HT-29 (cell line): ENCODE measurements at regions not wholly inside any gene's neighbourhood (a gene's known extent, or its start where the extent isn't known, plus 50 kb on each side); places are given as distances from the start of the nearest gene placed in this dataset.

Source experiments
- DNase-seq: peaks from one replicate; pipeline ENCODE4 v3.0.0-alpha.2; 2015; ENCODE audit warnings: low spot score

DNA sequence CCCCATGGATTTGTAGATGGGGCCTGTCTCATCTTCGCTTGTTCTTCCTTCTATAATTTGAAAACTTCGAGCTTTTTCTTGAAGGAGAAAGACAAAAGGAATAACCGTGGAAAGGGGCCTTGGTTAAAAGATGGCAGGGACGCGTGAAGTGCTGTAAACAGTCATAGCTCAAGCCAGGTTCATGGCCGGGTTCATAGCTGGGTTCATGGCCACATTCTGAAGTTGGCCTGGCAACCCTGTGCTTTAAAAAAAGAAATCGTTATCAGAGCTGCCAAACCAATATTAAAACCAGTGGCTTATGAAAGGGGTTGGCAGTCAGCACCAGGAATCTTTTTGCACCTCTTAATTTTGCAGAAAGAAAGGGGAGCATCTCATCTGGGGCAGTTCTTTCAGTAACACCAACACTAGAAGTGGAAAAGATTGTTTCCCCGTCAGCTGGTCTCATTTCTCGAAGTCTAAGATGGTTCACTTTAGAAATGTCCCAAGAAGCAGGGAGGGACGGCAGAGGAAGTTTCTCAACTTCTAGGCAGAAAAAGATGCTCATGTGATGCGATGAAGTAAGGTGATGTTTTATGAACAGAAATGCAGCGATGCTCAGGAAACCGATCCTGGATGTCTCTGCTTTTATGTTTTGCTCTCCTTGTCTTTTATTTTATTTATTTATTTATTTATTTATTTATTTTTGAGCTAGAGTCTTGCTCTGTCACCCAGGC is 193.1 kb upstream of the TBX3 start:
- no peak for DNase-seq

DNA sequence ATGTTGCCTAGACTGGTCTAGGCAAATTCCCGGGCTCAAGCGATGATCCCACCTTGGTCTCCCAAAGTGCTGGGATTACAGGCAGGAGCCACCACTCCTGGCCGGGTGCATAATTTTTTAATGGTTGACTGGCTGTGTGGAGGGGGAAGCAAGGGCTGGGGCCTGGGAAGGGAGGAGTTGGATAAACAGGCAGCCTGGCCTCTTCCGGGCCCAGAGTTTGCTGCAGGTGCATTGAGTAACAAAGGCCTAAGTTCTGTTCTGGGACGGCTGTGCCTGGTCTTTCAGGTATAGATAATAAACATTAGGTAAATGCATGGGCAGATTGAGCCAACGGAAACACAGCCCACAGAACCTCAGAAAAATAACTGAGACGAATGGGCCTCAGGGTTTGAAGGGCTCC is 191.3 kb upstream of the TBX3 start:
- DNase-seq = no peak

DNA sequence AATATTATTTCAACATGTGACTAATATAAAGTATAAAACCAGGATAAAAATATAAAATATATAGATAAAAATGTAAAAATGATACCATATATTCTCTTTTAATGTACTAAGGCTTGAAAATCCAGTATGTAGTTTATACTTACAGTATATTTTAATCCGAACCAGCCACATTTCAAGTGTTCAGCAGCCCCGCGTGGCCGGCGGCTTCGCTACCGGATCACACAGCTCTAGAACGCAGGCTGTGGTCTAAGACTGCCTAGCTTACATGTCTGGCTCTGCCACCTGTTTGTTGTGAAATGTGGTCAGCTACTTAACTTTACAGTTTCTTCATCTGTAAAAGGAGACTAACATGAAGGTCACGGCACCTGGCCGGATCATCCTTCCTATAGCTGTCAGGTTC is 189.7 kb upstream of the TBX3 start:
- no peak for DNase-seq

DNA sequence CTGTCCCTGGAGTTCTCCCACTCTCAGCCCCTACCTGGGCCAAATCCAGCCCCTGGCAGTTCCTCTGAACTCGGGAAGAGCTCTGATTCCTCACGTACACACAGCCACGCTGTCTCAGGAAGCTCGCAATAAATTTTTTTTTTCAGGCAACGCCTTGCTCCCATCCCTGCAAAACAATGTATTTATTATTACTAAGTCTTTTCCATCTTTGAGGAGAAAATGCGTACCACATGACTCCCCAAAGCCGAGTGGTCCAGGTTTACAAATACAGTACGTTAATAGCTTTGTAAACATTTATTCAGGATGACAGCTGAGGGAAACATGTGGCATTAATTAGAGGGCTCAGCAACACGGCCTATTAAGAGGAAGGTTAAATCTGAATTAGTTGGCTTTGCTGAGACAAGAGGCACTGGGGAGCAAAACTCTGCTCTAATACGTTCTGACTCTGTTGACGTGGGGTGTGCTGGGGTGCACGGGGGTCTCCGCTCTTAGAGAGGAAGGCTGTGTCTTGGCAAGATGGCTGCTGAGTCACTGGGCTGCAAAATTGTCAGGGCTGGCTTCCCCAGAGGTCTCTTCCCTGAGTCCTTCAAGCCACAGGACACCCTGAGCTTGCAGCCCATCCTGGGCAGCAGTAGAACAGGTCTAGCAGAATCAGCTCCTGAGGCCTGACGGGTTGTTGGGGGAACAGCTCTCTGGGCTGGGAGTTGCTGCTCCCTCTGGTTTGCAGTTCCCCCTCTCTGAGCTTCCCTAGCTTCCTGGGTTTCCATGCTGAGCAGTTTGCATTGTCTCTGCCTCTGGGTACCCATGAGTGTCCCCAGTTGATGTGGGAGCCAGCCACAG is 185.2 kb upstream of the TBX3 start:
- peak; percentile 16 for DNase-seq

DNA sequence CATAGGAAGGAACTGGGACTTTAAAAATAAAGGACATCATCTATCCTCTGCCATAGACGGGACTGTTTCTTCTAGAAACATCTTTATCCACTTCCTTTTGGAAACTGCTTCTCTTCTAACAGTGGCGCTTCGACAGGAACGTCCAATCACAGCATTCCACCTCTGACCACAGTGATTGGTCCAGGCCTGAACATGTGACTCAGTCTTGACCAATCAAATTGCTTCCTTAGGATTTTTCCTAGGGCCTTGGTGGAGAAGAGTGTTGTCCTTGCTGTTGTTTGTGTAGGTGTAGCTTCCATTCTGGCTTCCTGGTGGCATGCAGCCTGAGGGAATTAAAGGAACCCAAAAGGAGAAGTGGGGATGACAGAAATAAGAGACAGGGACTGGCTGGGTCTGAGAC is 182.4 kb upstream of the TBX3 start:
- no peak for DNase-seq

DNA sequence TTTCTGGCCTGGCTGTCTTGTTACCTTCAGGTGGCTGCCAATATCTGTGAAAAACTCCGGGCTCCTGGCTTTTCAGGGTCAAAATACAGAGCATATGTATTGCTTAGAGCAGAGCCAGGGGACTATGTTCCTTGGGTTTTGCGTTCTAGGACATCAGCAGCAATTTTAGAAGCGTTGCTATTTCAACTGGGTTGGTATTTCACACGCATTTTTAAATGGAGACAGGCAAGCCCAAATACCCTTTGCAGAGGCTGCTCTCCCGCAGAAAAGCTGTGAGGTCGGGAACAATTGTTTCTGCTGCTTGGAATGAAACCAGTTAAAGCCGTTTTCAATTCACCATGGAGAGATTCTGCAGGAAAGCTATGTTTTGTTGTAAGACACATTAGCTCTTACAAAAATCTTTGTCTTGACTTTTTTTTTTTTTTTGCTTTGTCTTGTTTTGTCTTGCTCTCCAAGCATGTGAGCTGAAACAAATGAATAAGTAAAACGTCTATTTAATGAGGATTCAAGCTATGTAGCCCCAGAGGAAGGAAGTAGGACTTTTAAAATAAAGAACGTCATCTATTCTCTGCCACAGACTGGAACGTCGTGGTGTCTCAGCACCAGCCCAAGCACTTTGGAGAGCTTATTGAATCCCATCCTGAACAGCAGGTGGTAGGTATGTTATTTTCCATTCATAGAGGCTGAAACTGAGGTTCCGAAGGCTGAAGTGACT is 181.0 kb upstream of the TBX3 start:
- no peak for DNase-seq

DNA sequence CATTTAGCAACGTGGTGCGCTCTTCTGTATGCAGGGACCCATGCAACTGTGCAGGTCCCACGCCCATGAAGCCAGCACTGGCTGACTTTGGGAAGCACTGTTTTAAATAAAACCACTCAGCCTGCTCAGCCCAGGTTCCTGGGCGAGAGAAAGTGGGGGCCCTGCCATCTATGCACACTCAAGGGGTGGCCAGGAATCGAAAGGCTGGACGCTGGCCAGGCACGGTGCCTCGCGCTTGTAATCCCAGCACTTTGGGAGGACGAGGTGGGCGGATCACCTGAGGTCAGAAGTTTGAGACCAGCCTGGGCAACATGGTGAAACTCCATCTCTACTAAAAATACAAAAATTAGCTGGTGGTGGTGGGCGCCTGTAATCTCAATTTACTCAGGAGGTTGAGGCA is 179.9 kb upstream of the TBX3 start:
- no peak for DNase-seq

DNA sequence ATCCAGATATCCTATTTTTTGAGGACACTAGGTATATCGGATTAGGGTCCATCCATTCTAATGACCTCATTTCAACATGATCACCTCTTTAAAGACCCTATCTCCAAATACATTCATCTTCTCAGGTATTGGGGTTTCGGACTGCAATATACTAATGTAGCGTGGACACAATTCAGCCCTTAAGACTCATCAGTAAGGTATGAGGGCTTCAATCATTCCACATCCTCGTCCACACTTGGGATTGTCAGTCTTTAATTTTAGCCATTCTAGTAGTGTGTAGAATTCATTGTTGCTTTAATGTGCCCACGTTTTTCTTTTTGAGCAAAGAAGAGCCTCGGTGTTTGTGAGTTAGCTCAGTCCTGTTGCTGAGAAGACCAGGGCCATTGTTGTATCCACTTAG is 177.0 kb upstream of the TBX3 start:
- no peak for DNase-seq

DNA sequence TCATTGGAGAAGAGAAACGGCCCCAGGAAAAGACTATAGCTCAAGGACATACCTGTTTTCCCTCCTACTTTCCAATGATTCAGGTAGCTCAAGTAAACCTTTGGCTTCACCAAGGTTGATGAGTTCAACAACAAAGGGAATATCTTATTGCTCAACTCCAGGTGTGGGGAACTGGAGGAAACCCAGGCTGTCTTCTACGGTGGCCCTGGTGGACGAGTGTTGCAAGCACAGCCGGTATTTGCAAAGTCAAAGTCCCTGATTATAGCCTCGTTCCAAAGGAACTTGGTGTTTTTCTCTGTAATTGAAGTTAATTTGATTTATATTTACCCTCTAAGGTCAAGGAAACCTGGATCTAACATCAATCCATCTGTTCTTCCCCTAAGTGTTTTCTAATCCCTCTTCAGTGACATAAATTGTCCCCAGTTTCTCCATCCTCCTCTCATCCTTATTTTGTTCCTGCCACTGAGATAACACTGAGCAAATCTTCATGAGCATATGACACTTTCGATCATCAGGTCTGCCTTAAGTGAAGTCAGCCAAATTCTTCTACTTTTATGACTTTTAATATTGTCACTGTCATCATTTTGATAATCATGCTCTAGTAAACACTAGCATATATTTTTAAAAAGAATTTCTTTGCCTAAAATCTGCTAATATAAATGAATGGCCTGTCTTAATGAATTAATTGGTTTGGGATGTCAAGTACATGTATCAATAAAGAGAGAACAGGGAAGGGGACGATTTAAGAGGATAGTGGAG is 174.6 kb upstream of the TBX3 start:
- DNase-seq = peak; percentile 47

DNA sequence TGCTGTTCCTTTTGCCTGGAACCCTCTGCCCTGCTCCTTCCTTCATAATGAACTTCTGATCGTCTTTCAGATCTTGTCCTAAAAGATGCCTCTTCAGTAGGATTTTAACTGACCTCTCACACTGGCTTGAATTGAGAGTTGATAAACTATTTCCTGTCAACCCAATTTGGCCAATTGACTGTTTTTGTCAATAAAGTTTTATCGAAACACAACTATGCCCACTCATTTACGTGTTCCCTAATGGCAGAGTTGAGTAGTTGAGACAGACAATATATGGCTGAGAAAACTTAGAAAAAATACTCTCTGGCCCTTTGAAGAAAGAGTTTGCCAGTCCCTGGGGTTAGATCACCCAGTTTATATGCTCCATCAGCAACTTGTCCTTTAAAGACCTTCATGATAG is 171.7 kb upstream of the TBX3 start:
- DNase-seq = no peak

DNA sequence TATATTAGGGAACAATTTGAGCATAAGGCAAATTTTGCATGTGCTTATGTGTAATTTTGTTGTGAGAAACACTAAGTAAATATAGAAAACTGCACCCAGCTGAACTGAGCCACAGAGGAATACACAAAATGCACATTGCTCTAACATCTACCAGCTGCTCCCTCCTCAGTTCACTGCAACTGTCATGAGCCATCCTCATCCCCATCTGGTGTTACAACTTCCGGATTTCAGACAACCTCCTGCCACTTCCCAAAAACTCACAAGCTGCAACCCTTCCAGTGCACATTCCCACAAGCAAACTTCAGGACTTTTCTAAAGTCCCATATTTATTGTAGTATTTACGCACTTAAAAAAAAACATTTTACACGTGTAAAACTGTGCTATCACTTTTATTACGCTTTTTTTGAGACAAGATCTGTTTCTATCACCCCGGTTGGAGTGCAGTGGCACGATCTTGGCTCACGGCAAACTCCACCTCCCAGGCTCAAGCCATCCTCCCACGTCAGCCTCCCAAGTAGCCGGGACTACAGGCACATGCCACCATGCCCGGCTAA is 169.1 kb upstream of the TBX3 start:
- DNase-seq = no peak

DNA sequence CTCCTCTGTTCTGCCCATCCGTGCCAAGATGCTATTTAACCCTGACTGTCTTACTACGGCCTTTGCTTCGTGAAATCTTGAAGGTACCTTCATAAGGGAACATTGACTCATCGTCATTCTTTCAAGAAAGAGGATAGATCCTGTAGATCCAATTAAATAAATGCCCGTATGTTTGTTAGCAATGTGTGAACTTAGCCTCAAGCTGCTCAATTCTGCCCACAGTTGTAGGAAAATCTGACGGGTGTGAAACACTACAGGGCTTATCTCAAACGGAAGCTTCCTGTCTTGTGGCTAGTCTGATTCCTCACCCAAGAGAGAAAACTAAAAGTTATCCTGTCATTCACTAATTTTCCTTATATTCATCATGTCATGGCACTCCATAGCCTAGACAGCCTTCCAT is 168.0 kb upstream of the TBX3 start:
- DNase-seq = no peak

DNA sequence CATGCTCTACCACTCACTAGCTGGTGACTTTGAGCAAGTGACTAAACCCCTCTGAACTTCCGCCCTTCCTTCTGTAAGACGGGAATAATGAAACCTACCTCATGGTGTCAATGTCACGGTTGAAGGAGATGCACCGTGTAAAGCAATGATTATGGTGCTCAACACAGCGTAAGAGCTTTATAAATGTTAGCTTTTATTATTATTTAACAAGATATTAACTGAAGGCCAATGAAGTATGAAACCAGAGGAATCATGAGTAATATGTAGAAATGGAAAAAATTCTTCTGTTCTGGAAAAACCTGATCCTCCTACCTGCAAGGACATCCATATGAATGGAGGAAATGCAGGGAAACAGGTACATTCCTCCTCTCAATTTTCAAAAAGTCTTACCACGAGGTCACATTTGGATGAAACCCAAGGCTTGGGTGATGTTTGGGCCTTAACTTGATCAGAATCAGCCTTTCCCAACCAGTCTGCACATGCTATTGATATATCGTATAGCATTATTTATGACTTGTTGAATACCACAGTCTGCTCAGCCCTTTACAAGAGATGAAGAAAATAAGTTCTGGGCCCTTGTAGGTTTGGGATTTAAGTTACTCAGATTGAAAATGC is 166.8 kb upstream of the TBX3 start:
- DNase-seq = no peak

DNA sequence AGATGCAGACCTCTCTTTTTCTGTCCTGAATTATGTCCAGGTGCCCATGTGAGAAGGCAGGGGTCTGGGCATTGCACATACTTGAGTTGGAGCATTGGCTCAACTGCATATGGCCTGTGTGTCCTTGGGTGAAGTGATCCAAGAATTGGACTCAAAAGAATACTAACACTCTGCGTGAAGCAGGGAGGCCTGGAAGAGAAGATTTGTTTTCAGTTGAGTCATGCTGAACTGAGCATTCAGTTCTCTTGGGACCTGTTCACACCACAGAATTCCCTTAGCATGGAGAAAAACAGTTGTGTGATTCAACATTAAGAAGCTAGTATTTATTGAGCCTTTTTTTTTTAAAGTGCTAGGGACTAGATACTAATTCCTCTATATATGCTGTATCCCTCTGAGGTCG is 164.7 kb upstream of the TBX3 start:
- no peak for DNase-seq

DNA sequence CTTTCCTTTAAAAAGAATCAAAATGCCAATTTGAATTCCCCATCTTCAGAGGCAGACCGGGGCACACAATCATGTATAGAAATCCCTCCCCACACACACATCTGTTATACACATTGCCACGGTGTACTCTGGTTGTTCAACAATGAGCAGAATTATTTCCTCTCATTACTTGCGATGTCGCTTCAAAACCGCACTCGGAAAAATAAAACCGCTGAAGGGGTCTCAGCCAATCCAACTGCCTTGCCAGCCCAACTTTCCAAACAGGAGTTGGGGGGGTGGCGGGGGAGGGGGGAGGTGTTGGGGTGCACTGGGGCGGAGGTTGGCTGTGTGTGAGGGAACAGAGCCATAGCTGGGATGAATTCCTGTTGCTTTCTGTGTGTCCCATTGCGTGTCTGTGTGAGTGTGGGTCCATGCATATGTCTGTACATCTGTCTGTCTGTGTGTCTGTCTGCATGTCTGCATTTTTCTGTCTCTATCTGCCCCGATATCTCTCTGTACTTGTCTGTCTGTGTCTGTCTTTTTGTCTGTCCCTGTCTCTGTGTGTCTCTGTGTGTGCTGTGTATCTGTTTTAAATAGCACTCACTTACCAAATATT is 163.6 kb upstream of the TBX3 start:
- DNase-seq = no peak

DNA sequence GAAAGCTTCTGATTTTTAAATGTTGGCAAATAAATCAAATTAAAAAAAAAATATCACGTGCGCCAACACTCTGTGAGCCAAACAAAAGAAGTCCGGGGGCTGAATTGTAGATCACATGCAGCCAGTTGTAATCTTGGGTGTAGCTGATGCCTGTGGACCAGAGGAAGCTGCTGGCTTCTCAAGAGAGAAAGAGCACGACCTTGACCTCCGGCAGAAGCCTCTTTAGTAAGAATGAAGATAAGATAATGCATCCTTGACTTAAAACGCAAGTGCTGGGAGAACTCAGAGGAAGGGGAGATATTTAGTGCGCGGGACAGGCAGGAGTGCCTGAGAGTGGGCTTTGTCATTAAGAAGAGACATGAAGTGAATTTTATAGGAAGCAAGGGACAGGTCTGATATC is 162.8 kb upstream of the TBX3 start:
- no peak for DNase-seq

DNA sequence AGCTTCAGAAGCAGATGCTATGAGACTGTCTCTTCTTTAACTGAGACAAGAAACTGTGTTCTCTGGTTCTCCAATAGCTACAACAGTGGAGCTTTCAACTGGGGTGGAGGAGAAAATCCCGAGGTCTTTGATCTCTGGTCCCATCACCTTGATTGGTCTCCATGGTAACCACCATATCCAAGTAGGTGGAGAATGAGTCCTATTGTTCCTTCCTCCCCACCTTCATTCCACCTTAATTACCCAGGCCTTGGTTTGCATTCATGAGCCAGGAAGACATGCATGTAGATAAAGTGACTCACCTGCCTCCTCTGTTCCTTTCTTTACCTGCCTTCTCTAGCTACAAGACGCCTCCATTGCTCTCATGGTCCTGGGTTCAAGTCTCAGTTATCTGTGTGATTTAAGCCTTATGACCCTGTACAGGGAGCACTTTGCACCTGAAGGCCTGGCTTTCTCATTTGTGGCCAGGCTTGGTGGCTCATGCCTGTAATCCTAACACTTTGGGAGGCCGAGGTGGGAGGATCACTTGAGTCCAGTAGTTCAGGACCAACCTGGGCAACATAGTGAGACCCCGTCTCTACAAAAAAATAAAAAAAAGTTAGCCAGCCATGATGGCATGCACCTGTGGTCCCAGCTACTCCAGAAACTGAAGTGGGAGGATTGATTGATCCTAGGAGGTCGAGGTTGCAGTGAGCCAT is 157.7 kb upstream of the TBX3 start:
- DNase-seq = peak; percentile 87

DNA sequence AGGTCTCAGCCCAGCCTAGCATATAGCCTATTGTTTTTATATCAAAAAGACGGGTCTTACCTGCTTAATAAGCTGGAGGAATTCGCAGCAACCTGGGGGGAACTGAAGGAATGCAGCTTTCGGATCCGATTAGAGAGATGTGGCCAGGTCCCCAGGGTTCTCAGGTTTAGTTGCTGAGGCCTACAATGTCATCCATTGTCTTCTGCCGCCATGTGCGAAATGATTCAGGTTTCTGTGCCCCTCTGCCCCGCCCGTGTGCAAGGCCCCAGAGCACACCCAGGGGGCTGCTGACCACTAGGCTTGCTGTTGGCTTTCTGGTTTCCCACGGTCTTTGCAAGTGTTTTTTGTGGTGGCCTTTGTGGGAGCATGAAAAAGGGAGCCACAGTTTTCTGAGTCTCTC is 154.5 kb upstream of the TBX3 start:
- no peak for DNase-seq

DNA sequence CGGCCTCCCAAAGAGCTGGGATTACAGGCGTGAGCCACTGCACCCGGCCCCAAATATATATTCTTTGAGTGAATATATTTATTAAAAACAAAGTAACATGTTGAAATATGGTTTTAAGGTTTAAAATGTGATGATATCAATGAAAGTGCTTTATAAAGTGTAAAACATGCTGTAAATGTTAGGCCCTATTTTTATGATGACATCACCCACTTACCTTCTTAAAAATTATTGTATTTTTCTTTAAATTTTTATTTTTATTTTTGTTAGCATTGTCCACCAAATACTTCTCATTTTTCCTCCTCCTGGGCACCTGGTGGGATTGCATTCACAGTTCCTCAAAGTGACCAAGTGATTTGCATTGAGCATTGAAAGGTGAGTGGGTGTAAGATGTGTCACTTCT is 152.6 kb upstream of the TBX3 start:
- no peak for DNase-seq

DNA sequence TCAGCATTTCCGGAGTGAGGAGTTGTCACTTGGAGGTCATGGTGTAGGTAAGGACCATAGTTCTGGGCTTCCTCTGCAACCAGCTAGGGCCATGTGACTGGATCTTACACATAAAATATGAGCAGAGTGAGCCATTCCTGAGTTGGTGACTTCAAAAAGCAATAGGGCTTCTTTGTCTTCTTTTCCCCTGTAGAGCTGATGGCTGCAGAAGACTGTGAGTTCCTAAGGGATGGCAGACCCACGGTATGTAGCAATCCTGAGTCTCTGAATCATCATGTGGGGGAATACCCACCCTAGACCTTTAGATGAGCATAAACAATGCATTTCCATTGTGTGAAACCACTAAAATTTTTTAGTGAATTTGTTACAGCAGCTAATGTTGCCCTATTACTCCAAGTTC is 151.1 kb upstream of the TBX3 start:
- DNase-seq = no peak
